ENCODE measurements at regions not wholly inside any gene's neighbourhood (a gene's known extent, or its start where the extent isn't known, plus 50 kb on each side); places are given as distances from the start of the nearest gene placed in this dataset.
A peak's percentile ranks its signal among the peaks of the same experiment; 100 is the strongest.
"Not testable (repeated sequence)": the region's sequence is repeated elsewhere in the genome, so short reads cannot be mapped to it uniquely, and the experiment has no call there.

GRCh38 chr14:106631879-106632278 is 1105.5 kb downstream of the TMEM121 start:
- Histone ChIP-seq H3K4me3 (no peak overlapping the region), H3K36me3 (replicated peaks in 1 of 2; ENCODE audit: insufficient read depth in 1 of 2, low read depth in 2 of 2) (no peaks in the 10 kb centered on the region), H3K4me1 (no peaks in the 10 kb centered on the region), H3K27ac (no peak overlapping the region), H3K27me3 (no peaks in the 10 kb centered on the region), H3K9me3 (no peaks in the 10 kb centered on the region)
- ATAC-seq (no peak), DNase-seq (no peak)
- intact Hi-C loops (cut with DNase I), result no loop called here
- TF ChIP-seq POLR2A (IDR thresholded peaks at IDR 0.05), result no peak
- TF ChIP-seq CTCF (IDR thresholded peaks at IDR 0.05), result no peak
- 51 to 68% methylated on average over 6 of the region's 6 CpGs for WGBS, 2 donors

DNA sequence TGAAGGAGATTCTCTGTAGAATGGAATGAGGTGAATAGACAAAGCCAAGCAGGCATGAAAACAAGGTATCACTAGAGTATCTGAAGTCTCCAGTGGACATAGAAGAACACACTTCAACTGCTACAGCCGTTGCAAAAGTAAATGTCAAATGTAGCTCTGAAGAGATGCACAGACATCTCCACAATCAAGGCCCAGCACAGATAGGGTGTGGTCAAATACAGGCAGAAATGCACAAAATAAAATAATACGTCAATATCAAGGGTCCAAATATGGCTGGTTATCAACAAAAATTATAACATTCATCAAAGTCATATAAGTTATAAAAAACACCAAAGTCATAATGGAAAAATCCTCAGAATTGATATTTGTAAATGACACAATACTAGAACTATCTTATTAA is 1107.3 kb downstream of the TMEM121 start:
- TF ChIP-seq CTCF (IDR thresholded peaks at IDR 0.05), result no peak
- no peak for TF ChIP-seq POLR2A (IDR thresholded peaks at IDR 0.05)
- Histone ChIP-seq H3K36me3 (replicated peaks in 1 of 2; ENCODE audit: insufficient read depth in 1 of 2, low read depth in 2 of 2) (no peaks in the 10 kb centered on the region), H3K4me3 (no peak overlapping the region), H3K9me3 (no peaks in the 10 kb centered on the region), H3K27me3 (no peaks in the 10 kb centered on the region), H3K4me1 (no peaks in the 10 kb centered on the region), H3K27ac (no peak overlapping the region)
- WGBS, 2 donors, result 48 to 57% methylated on average over 2 of the region's 2 CpGs
- DNase-seq (no peak), ATAC-seq (no peak)
- intact Hi-C loops (cut with DNase I), result no loop called here

- ATAC-seq, result no peak
- DNase-seq, result no peak
- WGBS, 2 donors, result 30 to 42% methylated on average over 4 of the region's 4 CpGs
- Histone ChIP-seq H3K4me1 (no peaks in the 10 kb centered on the region), H3K9me3 (no peaks in the 10 kb centered on the region), H3K36me3 (replicated peaks in 1 of 2; ENCODE audit: insufficient read depth in 1 of 2, low read depth in 2 of 2) (no peaks in the 10 kb centered on the region), H3K4me3 (no peak overlapping the region), H3K27ac (no peak overlapping the region), H3K27me3 (no peaks in the 10 kb centered on the region)
- intact Hi-C loops (cut with DNase I), result no loop called here
- TF ChIP-seq CTCF (IDR thresholded peaks at IDR 0.05) (no peak), POLR2A (IDR thresholded peaks at IDR 0.05) (no peak)
Observed at GRCh38 chr14:106635569-106635968, 1109.2 kb downstream of the TMEM121 start.

- H3K27ac ChIP-seq; H3K4me3 ChIP-seq; ATAC-seq; intact Hi-C loops (cut with DNase I); H3K27me3 ChIP-seq; H3K36me3 ChIP-seq (replicated peaks in 1 of 2; ENCODE audit: insufficient read depth in 1 of 2, low read depth in 2 of 2); H3K4me1 ChIP-seq; H3K9me3 ChIP-seq: not testable (repeated sequence)
- WGBS, 2 donors, result 39 to 54% methylated on average over 6 to 25 of the region's 25 CpGs
- TF ChIP-seq CTCF (IDR thresholded peaks at IDR 0.05), result peak in 2 of 7 experiments; percentile 14 to 15
- peak in 1 of 4 donors; percentile 7 for DNase-seq
Observed at GRCh38 chr14:106638786-106639452, 1112.5 kb downstream of the TMEM121 start.

- no peaks in the 10 kb centered on the region for H3K9me3 ChIP-seq
- H3K27me3 ChIP-seq, result no peaks in the 10 kb centered on the region
- H3K4me3 ChIP-seq, result no peak overlapping the region
- no peaks in the 10 kb centered on the region for H3K4me1 ChIP-seq
- no peak for DNase-seq
- H3K27ac ChIP-seq, result no peak overlapping the region
- TF ChIP-seq CTCF (IDR thresholded peaks at IDR 0.05) (no peak), POLR2A (IDR thresholded peaks at IDR 0.05) (no peak)
- 12 to 23% methylated on average over 6 to 7 of the region's 7 CpGs for WGBS, 2 donors
- intact Hi-C loops (cut with DNase I), result no loop called here
- no peaks in the 10 kb centered on the region for H3K36me3 ChIP-seq (replicated peaks in 1 of 2; ENCODE audit: insufficient read depth in 1 of 2, low read depth in 2 of 2)
- no peak for ATAC-seq
Observed at GRCh38 chr14:106642090-106642489, 1115.7 kb downstream of the TMEM121 start.

- DNase-seq; intact Hi-C loops (cut with DNase I); ATAC-seq; H3K27ac ChIP-seq; H3K9me3 ChIP-seq; H3K4me3 ChIP-seq; H3K4me1 ChIP-seq; H3K36me3 ChIP-seq (replicated peaks in 1 of 2; ENCODE audit: insufficient read depth in 1 of 2, low read depth in 2 of 2); H3K27me3 ChIP-seq: not testable (repeated sequence)
- 50 to 68% methylated on average over 3 to 6 of the region's 6 CpGs for WGBS, 2 donors
Observed at GRCh38 chr14:106642971-106643370, 1116.6 kb downstream of the TMEM121 start.

GRCh38 chr14:106648874-106649273 is 1122.5 kb downstream of the TMEM121 start:
- H3K4me3 ChIP-seq; ATAC-seq; H3K27me3 ChIP-seq; H3K4me1 ChIP-seq; DNase-seq; H3K9me3 ChIP-seq; intact Hi-C loops (cut with DNase I); H3K36me3 ChIP-seq (replicated peaks in 1 of 2; ENCODE audit: insufficient read depth in 1 of 2, low read depth in 2 of 2); H3K27ac ChIP-seq: not testable (repeated sequence)
- 18 to 23% methylated on average over 2 of the region's 2 CpGs for WGBS, 2 donors

All from body of pancreas (tissue), 4 donors.